ENCODE measurements at regions not wholly inside any gene's neighbourhood (a gene's known extent, or its start where the extent isn't known, plus 50 kb on each side); places are given as distances from the start of the nearest gene placed in this dataset.

DNA sequence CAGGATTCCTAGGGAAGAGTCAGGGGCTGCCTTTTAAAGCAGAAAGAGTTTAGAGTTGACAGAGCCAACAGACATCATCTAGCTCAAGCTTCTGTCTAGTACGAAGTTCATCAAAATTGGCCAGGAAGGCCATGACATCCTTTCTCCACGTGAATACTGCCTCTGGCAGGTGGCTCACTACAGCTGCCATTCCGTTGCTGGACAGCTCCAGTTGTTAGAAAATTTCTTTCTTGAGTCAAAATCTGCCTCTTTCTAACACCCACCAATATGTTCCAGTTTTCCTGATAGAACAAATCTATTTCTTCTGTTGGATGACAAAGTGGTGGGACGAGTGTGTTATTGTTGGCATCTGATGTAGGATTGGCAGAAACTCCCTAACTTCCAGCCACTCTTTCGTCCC is 154.9 kb downstream of the ADRA2A start:
- TF ChIP-seq, protein P1, sequence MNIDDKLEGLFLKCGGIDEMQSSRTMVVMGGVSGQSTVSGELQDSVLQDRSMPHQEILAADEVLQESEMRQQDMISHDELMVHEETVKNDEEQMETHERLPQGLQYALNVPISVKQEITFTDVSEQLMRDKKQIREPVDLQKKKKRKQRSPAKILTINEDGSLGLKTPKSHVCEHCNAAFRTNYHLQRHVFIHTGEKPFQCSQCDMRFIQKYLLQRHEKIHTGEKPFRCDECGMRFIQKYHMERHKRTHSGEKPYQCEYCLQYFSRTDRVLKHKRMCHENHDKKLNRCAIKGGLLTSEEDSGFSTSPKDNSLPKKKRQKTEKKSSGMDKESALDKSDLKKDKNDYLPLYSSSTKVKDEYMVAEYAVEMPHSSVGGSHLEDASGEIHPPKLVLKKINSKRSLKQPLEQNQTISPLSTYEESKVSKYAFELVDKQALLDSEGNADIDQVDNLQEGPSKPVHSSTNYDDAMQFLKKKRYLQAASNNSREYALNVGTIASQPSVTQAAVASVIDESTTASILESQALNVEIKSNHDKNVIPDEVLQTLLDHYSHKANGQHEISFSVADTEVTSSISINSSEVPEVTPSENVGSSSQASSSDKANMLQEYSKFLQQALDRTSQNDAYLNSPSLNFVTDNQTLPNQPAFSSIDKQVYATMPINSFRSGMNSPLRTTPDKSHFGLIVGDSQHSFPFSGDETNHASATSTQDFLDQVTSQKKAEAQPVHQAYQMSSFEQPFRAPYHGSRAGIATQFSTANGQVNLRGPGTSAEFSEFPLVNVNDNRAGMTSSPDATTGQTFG (tag by site-specific recombination; IDR thresholded peaks at IDR 0.05; ENCODE audit: borderline replicate concordance) = no peak
- TF ChIP-seq, protein P2, sequence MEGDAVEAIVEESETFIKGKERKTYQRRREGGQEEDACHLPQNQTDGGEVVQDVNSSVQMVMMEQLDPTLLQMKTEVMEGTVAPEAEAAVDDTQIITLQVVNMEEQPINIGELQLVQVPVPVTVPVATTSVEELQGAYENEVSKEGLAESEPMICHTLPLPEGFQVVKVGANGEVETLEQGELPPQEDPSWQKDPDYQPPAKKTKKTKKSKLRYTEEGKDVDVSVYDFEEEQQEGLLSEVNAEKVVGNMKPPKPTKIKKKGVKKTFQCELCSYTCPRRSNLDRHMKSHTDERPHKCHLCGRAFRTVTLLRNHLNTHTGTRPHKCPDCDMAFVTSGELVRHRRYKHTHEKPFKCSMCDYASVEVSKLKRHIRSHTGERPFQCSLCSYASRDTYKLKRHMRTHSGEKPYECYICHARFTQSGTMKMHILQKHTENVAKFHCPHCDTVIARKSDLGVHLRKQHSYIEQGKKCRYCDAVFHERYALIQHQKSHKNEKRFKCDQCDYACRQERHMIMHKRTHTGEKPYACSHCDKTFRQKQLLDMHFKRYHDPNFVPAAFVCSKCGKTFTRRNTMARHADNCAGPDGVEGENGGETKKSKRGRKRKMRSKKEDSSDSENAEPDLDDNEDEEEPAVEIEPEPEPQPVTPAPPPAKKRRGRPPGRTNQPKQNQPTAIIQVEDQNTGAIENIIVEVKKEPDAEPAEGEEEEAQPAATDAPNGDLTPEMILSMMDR (tag by site-specific recombination; IDR thresholded peaks at IDR 0.05) = no peak
- TF ChIP-seq, protein P3, sequence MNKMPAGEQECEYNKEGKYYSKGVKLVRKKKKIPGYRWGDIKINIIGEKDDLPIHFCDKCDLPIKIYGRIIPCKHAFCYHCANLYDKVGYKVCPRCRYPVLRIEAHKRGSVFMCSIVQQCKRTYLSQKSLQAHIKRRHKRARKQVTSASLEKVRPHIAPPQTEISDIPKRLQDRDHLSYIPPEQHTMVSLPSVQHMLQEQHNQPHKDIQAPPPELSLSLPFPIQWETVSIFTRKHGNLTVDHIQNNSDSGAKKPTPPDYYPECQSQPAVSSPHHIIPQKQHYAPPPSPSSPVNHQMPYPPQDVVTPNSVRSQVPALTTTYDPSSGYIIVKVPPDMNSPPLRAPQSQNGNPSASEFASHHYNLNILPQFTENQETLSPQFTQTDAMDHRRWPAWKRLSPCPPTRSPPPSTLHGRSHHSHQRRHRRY (tag by site-specific recombination; IDR thresholded peaks at IDR 0.05) = no peak
- TF ChIP-seq TCF7L2 (IDR thresholded peaks at IDR 0.05; ENCODE audit: borderline replicate concordance, low read depth, low read length) (no peak), GLI4 (tag by site-specific recombination; IDR thresholded peaks at IDR 0.05) (no peak), ZFP3 (tag by site-specific recombination; IDR thresholded peaks at IDR 0.05; ENCODE audit: low read depth) (no peak), ZNF529 (tag by site-specific recombination; IDR thresholded peaks at IDR 0.05; ENCODE audit: insufficient replicate concordance) (no peak), ZNF830 (tag by site-specific recombination; IDR thresholded peaks at IDR 0.05; ENCODE audit: low read depth) (no peak), ZNF239 (tag by site-specific recombination; IDR thresholded peaks at IDR 0.05) (no peak), ZNF157 (tag by site-specific recombination; IDR thresholded peaks at IDR 0.05) (no peak), ZNF629 (tag by site-specific recombination; IDR thresholded peaks at IDR 0.05) (no peak), ZNF274 (IDR thresholded peaks at IDR 0.05; ENCODE audit: low read length) (no peak), ZNF274 (tag by site-specific recombination; IDR thresholded peaks at IDR 0.05; ENCODE audit: borderline replicate concordance) (no peak), BCL11B (tag by site-specific recombination; IDR thresholded peaks at IDR 0.05; ENCODE audit: low read depth) (no peak)
- TF ChIP-seq, protein P4, sequence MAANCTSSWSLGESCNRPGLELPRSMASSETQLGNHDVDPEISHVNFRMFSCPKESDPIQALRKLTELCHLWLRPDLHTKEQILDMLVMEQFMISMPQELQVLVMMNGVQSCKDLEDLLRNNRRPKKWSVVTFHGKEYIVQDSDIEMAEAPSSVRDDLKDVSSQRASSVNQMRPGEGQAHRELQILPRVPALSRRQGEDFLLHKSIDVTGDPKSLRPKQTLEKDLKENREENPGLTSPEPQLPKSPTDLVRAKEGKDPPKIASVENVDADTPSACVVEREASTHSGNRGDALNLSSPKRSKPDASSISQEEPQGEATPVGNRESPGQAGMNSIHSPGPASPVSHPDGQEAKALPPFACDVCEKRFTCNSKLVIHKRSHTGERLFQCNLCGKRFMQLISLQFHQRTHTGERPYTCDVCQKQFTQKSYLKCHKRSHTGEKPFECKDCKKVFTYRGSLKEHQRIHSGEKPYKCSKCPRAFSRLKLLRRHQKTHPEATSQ (tag by site-specific recombination; IDR thresholded peaks at IDR 0.05) = no peak

All from HEK293 (cell line).